ENCODE measurements at regions not wholly inside any gene's neighbourhood (a gene's known extent, or its start where the extent isn't known, plus 50 kb on each side); places are given as distances from the start of the nearest gene placed in this dataset.

DNA sequence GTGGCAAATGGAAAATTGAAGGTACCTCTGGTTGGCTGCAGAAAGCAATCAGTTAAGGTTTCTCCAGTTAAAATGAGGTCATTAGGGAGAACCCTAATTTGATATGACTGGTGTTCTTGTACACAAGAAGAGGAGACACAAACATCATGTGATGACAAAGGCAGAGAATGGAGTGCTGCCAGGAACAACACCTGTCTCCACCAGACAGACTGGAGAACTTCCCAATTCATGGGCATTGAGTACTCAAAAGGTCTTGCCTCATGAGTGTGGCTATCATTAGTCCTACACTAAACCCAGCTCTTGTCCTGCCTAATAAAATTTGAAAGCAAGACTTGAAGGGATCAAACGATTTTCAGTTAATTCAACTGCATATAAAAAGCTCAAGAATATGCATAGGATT lies 152.6 kb downstream of the PTPN20 start (continued):
- TF ChIP-seq, protein P1, sequence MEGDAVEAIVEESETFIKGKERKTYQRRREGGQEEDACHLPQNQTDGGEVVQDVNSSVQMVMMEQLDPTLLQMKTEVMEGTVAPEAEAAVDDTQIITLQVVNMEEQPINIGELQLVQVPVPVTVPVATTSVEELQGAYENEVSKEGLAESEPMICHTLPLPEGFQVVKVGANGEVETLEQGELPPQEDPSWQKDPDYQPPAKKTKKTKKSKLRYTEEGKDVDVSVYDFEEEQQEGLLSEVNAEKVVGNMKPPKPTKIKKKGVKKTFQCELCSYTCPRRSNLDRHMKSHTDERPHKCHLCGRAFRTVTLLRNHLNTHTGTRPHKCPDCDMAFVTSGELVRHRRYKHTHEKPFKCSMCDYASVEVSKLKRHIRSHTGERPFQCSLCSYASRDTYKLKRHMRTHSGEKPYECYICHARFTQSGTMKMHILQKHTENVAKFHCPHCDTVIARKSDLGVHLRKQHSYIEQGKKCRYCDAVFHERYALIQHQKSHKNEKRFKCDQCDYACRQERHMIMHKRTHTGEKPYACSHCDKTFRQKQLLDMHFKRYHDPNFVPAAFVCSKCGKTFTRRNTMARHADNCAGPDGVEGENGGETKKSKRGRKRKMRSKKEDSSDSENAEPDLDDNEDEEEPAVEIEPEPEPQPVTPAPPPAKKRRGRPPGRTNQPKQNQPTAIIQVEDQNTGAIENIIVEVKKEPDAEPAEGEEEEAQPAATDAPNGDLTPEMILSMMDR (IDR thresholded peaks at IDR 0.05; ENCODE audit: low read depth, low read length, missing input control) = no peak
- TF ChIP-seq RAD21 (IDR thresholded peaks at IDR 0.05) (no peak), EGR1 (IDR thresholded peaks at IDR 0.05; ENCODE audit: low read depth in 2 of 2) (no peak), RXRA (IDR thresholded peaks at IDR 0.05) (no peak), FOXA1 (IDR thresholded peaks at IDR 0.05) (no peak), TAF1 (conservative IDR thresholded peaks at IDR 0.05) (no peak)
- TF ChIP-seq, protein P2, sequence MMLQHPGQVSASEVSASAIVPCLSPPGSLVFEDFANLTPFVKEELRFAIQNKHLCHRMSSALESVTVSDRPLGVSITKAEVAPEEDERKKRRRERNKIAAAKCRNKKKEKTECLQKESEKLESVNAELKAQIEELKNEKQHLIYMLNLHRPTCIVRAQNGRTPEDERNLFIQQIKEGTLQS (IDR thresholded peaks at IDR 0.05) = no peak
- TF ChIP-seq, protein P3, sequence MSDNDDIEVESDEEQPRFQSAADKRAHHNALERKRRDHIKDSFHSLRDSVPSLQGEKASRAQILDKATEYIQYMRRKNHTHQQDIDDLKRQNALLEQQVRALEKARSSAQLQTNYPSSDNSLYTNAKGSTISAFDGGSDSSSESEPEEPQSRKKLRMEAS (IDR thresholded peaks at IDR 0.05) = no peak

DNA sequence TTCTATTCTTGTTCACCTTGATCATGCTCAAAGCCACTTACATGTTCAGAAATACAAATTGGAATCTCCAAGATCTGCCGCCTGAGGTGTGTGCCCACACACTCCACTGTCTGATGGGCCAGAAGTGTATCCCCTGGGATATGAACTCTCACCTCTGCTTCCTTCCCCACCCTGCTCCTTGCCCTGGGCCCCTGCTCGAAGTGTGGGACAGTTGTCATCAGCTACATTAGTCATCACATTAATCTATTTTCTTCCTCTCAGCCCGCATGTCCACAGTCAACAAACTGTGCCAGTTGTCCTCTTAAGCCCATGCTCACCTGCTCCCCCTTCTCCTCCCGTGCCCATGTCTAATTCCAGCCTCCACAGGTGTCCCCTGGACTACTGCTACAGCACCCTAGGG lies 154.7 kb downstream of the PTPN20 start:
- Histone ChIP-seq H3K9ac (ENCODE audit: low read depth in 1 of 2, low read length in 2 of 2) (no peak overlapping the region), H3K27me3 (ENCODE audit: control insufficient read depth in 4 of 4, insufficient read depth in 4 of 4, low read length in 3 of 4) (no peaks in the 10 kb centered on the region), H3K4me3 (ENCODE audit: low read depth in 1 of 3, low read length in 3 of 3) (no peak overlapping the region), H3K27ac (ENCODE audit: low read depth in 1 of 2, low read length in 2 of 2) (no peak overlapping the region), H3K36me3 (ENCODE audit: control insufficient read depth in 4 of 4, insufficient read depth in 3 of 4, low read depth in 1 of 4, low read length in 3 of 4) (no peaks in the 10 kb centered on the region), H3K9me3 (ENCODE audit: control insufficient read depth in 4 of 4, low read length in 3 of 4) (no peaks in the 10 kb centered on the region), H3K4me1 (ENCODE audit: control insufficient read depth in 4 of 4, insufficient read depth in 4 of 4, low read length in 3 of 4) (no peaks in the 10 kb centered on the region)
- whole genome bisulfite sequencing = 67% methylated on average over 4 of the region's 4 CpGs
- DNase-seq (ENCODE audit: low spot score) = no peak
- no peak for TF ChIP-seq TAF1 (conservative IDR thresholded peaks at IDR 0.05)

DNA sequence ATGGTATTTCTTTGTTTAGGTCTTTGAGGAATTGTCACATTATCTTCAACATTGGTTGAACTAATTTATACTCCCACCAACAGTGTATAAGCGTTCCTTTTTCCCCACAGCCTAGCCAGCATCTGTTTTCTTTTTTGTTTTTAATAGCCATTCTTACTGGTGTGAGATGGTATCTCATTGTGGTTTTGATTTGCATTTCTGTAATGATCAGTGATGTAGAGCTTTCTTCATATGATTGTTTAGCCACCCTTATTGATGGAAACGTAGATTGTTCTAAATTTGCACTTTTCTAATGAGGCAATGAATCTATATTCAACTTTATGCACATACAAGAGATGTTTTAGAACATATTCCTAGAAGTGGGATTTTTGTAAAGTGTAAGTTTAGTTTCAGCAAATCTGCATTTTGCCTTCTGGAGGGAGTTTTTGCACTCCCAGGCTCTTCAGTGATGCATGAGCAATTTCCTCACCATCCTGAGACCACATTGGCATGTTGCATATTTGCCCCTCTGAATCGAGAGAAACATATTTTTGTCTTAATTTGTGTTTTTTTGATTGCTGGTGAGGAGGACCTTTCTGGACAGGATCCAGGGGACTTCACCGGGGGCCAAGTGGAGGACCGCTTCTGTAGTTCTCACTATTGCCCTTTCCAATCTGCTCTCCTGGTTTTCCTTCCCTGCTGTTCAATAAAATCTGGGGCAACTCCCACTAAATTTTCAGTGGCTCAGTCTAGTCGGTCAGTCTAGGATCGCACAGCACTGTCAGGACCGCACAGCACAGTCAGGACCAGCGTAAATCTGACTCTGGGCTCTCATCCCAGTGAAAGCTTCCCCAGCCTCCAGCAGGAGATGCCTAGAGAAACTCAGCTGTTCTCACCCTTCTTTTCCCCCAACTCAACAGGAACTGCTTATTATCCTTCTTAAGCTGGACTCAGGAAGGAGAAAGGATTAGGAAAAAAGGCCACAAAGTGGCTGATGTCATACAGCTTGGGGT lies 157.0 kb downstream of the PTPN20 start:
- TF ChIP-seq NR2F2 (IDR thresholded peaks at IDR 0.05) = no peak
- TF ChIP-seq FOXA2 (IDR thresholded peaks at IDR 0.05) = no peak
- TF ChIP-seq TAF1 (conservative IDR thresholded peaks at IDR 0.05) = no peak
- no peak for TF ChIP-seq EGR1 (IDR thresholded peaks at IDR 0.05; ENCODE audit: low read depth in 2 of 2)
- TF ChIP-seq, protein P2 (IDR thresholded peaks at IDR 0.05) = no peak
- TF ChIP-seq HNF4G (IDR thresholded peaks at IDR 0.05) = no peak
- TF ChIP-seq, protein P1 (IDR thresholded peaks at IDR 0.05; ENCODE audit: low read depth, low read length, missing input control) = no peak
- no peak for TF ChIP-seq GABPA (IDR thresholded peaks at IDR 0.05 in 1 of 2, conservative IDR thresholded peaks at IDR 0.05 in 1 of 2)
- TF ChIP-seq, protein P3 (IDR thresholded peaks at IDR 0.05) = no peak
- TF ChIP-seq SP1 (IDR thresholded peaks at IDR 0.05) = no peak
- TF ChIP-seq RAD21 (IDR thresholded peaks at IDR 0.05) = no peak
- TF ChIP-seq, protein P4, sequence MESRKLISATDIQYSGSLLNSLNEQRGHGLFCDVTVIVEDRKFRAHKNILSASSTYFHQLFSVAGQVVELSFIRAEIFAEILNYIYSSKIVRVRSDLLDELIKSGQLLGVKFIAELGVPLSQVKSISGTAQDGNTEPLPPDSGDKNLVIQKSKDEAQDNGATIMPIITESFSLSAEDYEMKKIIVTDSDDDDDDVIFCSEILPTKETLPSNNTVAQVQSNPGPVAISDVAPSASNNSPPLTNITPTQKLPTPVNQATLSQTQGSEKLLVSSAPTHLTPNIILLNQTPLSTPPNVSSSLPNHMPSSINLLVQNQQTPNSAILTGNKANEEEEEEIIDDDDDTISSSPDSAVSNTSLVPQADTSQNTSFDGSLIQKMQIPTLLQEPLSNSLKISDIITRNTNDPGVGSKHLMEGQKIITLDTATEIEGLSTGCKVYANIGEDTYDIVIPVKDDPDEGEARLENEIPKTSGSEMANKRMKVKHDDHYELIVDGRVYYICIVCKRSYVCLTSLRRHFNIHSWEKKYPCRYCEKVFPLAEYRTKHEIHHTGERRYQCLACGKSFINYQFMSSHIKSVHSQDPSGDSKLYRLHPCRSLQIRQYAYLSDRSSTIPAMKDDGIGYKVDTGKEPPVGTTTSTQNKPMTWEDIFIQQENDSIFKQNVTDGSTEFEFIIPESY (IDR thresholded peaks at IDR 0.05) = no peak
- TF ChIP-seq, protein P5, sequence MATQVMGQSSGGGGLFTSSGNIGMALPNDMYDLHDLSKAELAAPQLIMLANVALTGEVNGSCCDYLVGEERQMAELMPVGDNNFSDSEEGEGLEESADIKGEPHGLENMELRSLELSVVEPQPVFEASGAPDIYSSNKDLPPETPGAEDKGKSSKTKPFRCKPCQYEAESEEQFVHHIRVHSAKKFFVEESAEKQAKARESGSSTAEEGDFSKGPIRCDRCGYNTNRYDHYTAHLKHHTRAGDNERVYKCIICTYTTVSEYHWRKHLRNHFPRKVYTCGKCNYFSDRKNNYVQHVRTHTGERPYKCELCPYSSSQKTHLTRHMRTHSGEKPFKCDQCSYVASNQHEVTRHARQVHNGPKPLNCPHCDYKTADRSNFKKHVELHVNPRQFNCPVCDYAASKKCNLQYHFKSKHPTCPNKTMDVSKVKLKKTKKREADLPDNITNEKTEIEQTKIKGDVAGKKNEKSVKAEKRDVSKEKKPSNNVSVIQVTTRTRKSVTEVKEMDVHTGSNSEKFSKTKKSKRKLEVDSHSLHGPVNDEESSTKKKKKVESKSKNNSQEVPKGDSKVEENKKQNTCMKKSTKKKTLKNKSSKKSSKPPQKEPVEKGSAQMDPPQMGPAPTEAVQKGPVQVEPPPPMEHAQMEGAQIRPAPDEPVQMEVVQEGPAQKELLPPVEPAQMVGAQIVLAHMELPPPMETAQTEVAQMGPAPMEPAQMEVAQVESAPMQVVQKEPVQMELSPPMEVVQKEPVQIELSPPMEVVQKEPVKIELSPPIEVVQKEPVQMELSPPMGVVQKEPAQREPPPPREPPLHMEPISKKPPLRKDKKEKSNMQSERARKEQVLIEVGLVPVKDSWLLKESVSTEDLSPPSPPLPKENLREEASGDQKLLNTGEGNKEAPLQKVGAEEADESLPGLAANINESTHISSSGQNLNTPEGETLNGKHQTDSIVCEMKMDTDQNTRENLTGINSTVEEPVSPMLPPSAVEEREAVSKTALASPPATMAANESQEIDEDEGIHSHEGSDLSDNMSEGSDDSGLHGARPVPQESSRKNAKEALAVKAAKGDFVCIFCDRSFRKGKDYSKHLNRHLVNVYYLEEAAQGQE (IDR thresholded peaks at IDR 0.05) = no peak
- no peak for TF ChIP-seq JUND (IDR thresholded peaks at IDR 0.05)
- peaks cover 0 to 6% (median 0%) of the 10 kb centered on the region in 4 donors for H3K27me3 ChIP-seq (ENCODE audit: control insufficient read depth in 4 of 4, insufficient read depth in 4 of 4, low read length in 3 of 4)
- DNase-seq (ENCODE audit: low spot score) = no peak
- no peak overlapping the region for H3K9ac ChIP-seq (ENCODE audit: low read depth in 1 of 2, low read length in 2 of 2)
- H3K36me3 ChIP-seq (ENCODE audit: control insufficient read depth in 4 of 4, insufficient read depth in 3 of 4, low read depth in 1 of 4, low read length in 3 of 4) = no peaks in the 10 kb centered on the region
- no peak overlapping the region for H3K4me3 ChIP-seq (ENCODE audit: low read depth in 1 of 3, low read length in 3 of 3)
- no peaks in the 10 kb centered on the region for H3K9me3 ChIP-seq (ENCODE audit: control insufficient read depth in 4 of 4, low read length in 3 of 4)
- WGBS = 87% methylated on average over 9 of the region's 9 CpGs
- no peak overlapping the region for H3K27ac ChIP-seq (ENCODE audit: low read depth in 1 of 2, low read length in 2 of 2)
- no peaks in the 10 kb centered on the region for H3K4me1 ChIP-seq (ENCODE audit: control insufficient read depth in 4 of 4, insufficient read depth in 4 of 4, low read length in 3 of 4)

All from liver (tissue), 8 donors.